Endothelial cell (in vitro differentiated cells): ENCODE measurements at regions not wholly inside any gene's neighbourhood (a gene's known extent, or its start where the extent isn't known, plus 50 kb on each side); places are given as distances from the start of the nearest gene placed in this dataset.

Experiments
- DNase-seq: peaks from one replicate; pipeline ENCODE4 v3.0.0; 2021; ENCODE audit warnings: low spot score
- H3K27ac Mint-ChIP-seq: one replicate; pipeline ENCODE4 v1.8.0; 2021; ENCODE audit warnings: mixed read lengths, inconsistent platforms; ENCODE audit not compliant: unreplicated experiment
- H3K27me3 Mint-ChIP-seq: one replicate; pipeline ENCODE4 v1.8.0; 2021; ENCODE audit warnings: mild to moderate bottlenecking, moderate library complexity, mixed read lengths, inconsistent platforms; ENCODE audit not compliant: unreplicated experiment
- H3K36me3 Mint-ChIP-seq: one replicate; pipeline ENCODE4 v1.8.0; 2021; ENCODE audit warnings: mild to moderate bottlenecking, low read depth, mixed read lengths, inconsistent platforms; ENCODE audit not compliant: unreplicated experiment
- H3K4me1 Mint-ChIP-seq: one replicate; pipeline ENCODE4 v1.8.0; 2021; ENCODE audit warnings: mild to moderate bottlenecking, mixed read lengths, inconsistent platforms; ENCODE audit not compliant: unreplicated experiment
- H3K4me3 Mint-ChIP-seq: one replicate; pipeline ENCODE4 v1.8.0; 2021; ENCODE audit warnings: mild to moderate bottlenecking, mixed read lengths, inconsistent platforms; ENCODE audit not compliant: unreplicated experiment
- H3K9me3 Mint-ChIP-seq: one replicate; pipeline ENCODE4 v1.8.0; 2021; ENCODE audit warnings: mixed read lengths, inconsistent platforms; ENCODE audit not compliant: unreplicated experiment
- TF ChIP-seq, protein P1 (sequence below): fragments of 200-600 bp; sonication (generic); IDR thresholded peaks from one replicate; pipeline ENCODE4 v1.5.0; 2021; ENCODE audit warnings: antibody characterized with exemption; ENCODE audit not compliant: unreplicated experiment

- no peaks in the 10 kb centered on the region for H3K27me3 Mint-ChIP-seq
- no peak overlapping the region for H3K27ac Mint-ChIP-seq
- no peaks in the 10 kb centered on the region for H3K4me1 Mint-ChIP-seq
- no peak for DNase-seq
- peaks cover 4% of the 10 kb centered on the region for H3K9me3 Mint-ChIP-seq
- TF ChIP-seq, protein P1, sequence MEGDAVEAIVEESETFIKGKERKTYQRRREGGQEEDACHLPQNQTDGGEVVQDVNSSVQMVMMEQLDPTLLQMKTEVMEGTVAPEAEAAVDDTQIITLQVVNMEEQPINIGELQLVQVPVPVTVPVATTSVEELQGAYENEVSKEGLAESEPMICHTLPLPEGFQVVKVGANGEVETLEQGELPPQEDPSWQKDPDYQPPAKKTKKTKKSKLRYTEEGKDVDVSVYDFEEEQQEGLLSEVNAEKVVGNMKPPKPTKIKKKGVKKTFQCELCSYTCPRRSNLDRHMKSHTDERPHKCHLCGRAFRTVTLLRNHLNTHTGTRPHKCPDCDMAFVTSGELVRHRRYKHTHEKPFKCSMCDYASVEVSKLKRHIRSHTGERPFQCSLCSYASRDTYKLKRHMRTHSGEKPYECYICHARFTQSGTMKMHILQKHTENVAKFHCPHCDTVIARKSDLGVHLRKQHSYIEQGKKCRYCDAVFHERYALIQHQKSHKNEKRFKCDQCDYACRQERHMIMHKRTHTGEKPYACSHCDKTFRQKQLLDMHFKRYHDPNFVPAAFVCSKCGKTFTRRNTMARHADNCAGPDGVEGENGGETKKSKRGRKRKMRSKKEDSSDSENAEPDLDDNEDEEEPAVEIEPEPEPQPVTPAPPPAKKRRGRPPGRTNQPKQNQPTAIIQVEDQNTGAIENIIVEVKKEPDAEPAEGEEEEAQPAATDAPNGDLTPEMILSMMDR: no peak
- H3K36me3 Mint-ChIP-seq: peaks cover 7% of the 10 kb centered on the region
- H3K4me3 Mint-ChIP-seq: no peak overlapping the region
Observed at GRCh38 chr11:71357414-71357813, 90.8 kb downstream of the DHCR7 start.

DNA sequence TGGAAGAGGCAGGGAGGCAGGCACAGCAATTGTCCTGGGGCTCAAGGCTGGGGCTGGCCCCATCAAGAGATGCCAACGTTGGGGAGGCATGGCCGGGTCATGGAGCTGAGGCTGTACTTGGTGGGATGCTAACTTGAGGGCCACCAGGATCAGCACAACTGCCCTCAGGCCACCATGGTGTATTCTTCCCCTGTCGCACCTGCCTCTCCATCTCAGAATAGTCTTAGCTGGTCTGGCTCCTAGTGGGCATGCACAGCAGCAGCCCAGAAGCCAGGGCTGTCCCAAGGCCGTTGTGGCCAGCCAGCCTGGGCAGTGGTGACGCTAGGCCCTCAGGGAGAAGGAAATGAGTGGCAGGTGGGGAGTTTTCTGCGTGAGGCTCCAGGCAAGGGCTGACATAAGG lies 91.3 kb downstream of the DHCR7 start:
- no peak for DNase-seq

GRCh38 chr11:71356280-71356876 lies 91.8 kb downstream of the DHCR7 start:
- TF ChIP-seq, protein P1: no peak
- no peaks in the 10 kb centered on the region for H3K27me3 Mint-ChIP-seq
- H3K36me3 Mint-ChIP-seq: peaks cover 7% of the 10 kb centered on the region
- no peak for DNase-seq
- peaks cover 4% of the 10 kb centered on the region for H3K9me3 Mint-ChIP-seq
- no peak overlapping the region for H3K27ac Mint-ChIP-seq
- H3K4me3 Mint-ChIP-seq: no peak overlapping the region
- H3K4me1 Mint-ChIP-seq: no peaks in the 10 kb centered on the region

More for the DNA sequence above, 91.3 kb downstream of the DHCR7 start:
- Mint-ChIP-seq H3K4me1 (no peaks in the 10 kb centered on the region), H3K27me3 (no peaks in the 10 kb centered on the region), H3K27ac (no peak overlapping the region), H3K9me3 (peaks cover 4% of the 10 kb centered on the region), H3K4me3 (no peak overlapping the region), H3K36me3 (peaks cover 7% of the 10 kb centered on the region)
- TF ChIP-seq, protein P1: no peak

DNA sequence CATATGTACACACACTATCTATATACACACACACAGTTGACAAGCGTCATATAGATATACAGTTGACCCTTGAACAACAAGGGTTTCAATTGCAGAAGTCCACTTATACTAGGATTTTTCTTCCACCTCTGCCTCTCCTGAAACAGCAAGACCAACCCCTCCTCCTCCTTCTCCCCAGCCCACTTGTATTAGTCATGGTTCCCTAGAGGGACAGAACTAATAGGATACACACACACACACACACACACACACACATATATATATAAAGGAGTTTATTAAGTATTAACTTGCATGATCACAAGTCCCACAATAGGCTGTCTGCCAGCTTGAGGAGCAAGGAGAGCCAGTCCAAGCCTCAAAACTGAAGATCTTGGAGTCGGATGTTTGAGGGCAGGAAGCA lies 92.9 kb downstream of the DHCR7 start:
- Mint-ChIP-seq H3K36me3 (peaks cover 7% of the 10 kb centered on the region), H3K4me3 (no peak overlapping the region), H3K27ac (no peak overlapping the region), H3K9me3 (peaks cover 4% of the 10 kb centered on the region), H3K27me3 (no peaks in the 10 kb centered on the region), H3K4me1 (no peaks in the 10 kb centered on the region)
- no peak for DNase-seq
- TF ChIP-seq, protein P1: no peak

DNA sequence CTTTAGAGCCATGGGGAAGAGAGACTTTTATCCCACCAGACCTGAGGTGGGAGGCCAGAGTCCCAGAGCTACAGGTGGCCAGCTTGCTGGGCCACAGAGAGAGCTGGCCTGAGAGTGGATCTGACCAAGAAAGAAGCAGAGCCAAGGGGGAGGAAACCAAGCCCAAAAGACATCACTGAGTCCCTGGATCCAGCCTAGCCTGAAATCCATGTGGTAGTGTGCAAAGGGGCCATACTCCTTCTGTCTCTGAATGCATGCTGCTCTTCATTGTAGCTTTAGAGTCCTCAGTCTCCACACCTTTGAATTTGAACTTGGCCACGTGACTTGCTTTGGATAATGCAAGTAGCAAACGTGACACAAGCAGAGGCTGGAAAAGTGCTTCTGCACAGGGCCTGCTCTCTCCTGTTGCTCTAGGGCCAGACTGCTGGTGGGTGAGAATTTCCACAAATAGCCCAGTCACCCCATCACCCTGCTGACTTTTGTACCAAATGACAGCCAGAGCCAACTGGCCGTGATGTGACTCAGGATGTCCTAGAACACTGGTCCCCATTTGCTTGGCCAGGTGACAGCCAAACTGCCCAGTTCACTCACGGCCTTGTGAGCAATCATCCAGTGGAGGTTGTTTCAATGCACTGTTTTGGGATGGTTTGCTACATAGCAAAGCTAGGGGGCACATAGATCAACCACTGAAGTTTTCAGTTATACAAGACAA lies 93.6 kb downstream of the DHCR7 start:
- Mint-ChIP-seq H3K4me1 (no peaks in the 10 kb centered on the region), H3K27me3 (peaks cover 1% of the 10 kb centered on the region), H3K27ac (no peak overlapping the region), H3K9me3 (peaks cover 4% of the 10 kb centered on the region), H3K36me3 (peaks cover 7% of the 10 kb centered on the region), H3K4me3 (no peak overlapping the region)
- DNase-seq: no peak
- TF ChIP-seq, protein P1: no peak
